IMR-90 (cell line): ENCODE measurements at regions not wholly inside any gene's neighbourhood (a gene's known extent, or its start where the extent isn't known, plus 50 kb on each side); places are given as distances from the start of the nearest gene placed in this dataset.

Source experiments
- ATAC-seq: fragments of 200-7000 bp; cut with Tn5 transposase; 2 replicates; pipeline ENCODE4 v1.9.1; 2020; ENCODE audit warnings: low read depth, mild to moderate bottlenecking, moderate library complexity
- BruUV-seq: library from RNA; stranded (reverse); fragments of 400-500 nt; replicated peaks from 2 replicates; lab custom pipeline; 2021; lab: Mats Ljungman, UMichigan
- CTCF ChIA-PET: fragments of 300-600 bp; formaldehyde crosslinking; extraction: SDS; loops from one replicate; lab custom pipeline; 2021; ENCODE audit warnings: antibody characterized with exemption; lab: Yijun Ruan, JAX
- POLR2A ChIA-PET: fragments of 300-600 bp; sonication (Branson Sonifier 250); formaldehyde crosslinking; loops from one replicate; lab custom pipeline; 2022; ENCODE audit warnings: antibody characterized with exemption; ENCODE audit not compliant: unreplicated experiment; lab: Charles Lee
- DNase-seq: peaks from one replicate; pipeline ENCODE4 v3.0.0; 2013
- H2AFZ ChIP-seq: replicated peaks from 2 replicates; pipeline ENCODE3; 2013; ENCODE audit warnings: low read length, mild to moderate bottlenecking; ENCODE audit not compliant: poor library complexity
- H2AK5ac ChIP-seq: 2 replicates; pipeline ENCODE4 v1.6.1; 2013; ENCODE audit warnings: low read depth, low read length, inconsistent platforms
- H2AK9ac ChIP-seq: replicated peaks from 2 replicates; pipeline ENCODE3; 2013; ENCODE audit warnings: mild to moderate bottlenecking, low read depth, low read length, moderate library complexity; ENCODE audit not compliant: poor library complexity
- H2BK120ac ChIP-seq: 2 replicates; pipeline ENCODE4 v1.6.1; 2013; ENCODE audit warnings: low read depth, low read length, inconsistent platforms
- H2BK15ac ChIP-seq: 3 replicates; pipeline ENCODE4 v1.6.1; 2013; ENCODE audit warnings: low read depth, low read length, inconsistent platforms
- H2BK20ac ChIP-seq: 2 replicates; pipeline ENCODE4 v1.6.1; 2013; ENCODE audit warnings: low read depth, mild to moderate bottlenecking, inconsistent platforms, low read length, moderate library complexity
- H2BK5ac ChIP-seq: 2 replicates; pipeline ENCODE4 v1.6.1; 2013; ENCODE audit warnings: mild to moderate bottlenecking, low read depth, low read length, inconsistent platforms; ENCODE audit not compliant: poor library complexity, severe bottlenecking
- H3K14ac ChIP-seq: replicated peaks from 2 replicates; pipeline ENCODE4 v1.6.1; 2013; ENCODE audit warnings: low read depth, low read length, inconsistent platforms
- H3K18ac ChIP-seq: 2 replicates; pipeline ENCODE4 v1.6.1; 2013; ENCODE audit warnings: low read depth, low read length, control low read depth
- H3K23ac ChIP-seq: 2 replicates; pipeline ENCODE4 v1.6.1; 2013; ENCODE audit warnings: low read depth, low read length, inconsistent platforms
- H3K27ac ChIP-seq: 2 replicates; pipeline ENCODE4 v1.5.1; 2013; ENCODE audit warnings: mild to moderate bottlenecking, control low read depth, low read length; ENCODE audit not compliant: insufficient read depth
- H3K27me3 ChIP-seq: 2 replicates; pipeline ENCODE4 v1.6.1; 2013; ENCODE audit warnings: low read length; ENCODE audit not compliant: control insufficient read depth, insufficient read depth
- H3K36me3 ChIP-seq: 2 replicates; pipeline ENCODE4 v1.6.1; 2013; ENCODE audit warnings: low read length, mixed read lengths; ENCODE audit not compliant: control insufficient read depth, insufficient read depth
- H3K4ac ChIP-seq: 2 replicates; pipeline ENCODE4 v1.6.1; 2013; ENCODE audit warnings: low read depth, low read length, inconsistent platforms
- H3K4me1 ChIP-seq: 2 replicates; pipeline ENCODE4 v1.6.1; 2013; ENCODE audit warnings: low read length, mixed read lengths; ENCODE audit not compliant: control insufficient read depth, insufficient read depth
- H3K4me2 ChIP-seq: 2 replicates; pipeline ENCODE4 v1.6.1; 2013; ENCODE audit warnings: low read depth, mild to moderate bottlenecking, control low read depth, low read length, moderate library complexity
- H3K4me3 ChIP-seq: 2 replicates; pipeline ENCODE4 v1.5.1; 2013; ENCODE audit warnings: low read depth, mild to moderate bottlenecking, control low read depth, low read length, moderate library complexity; ENCODE audit not compliant: insufficient read depth
- H3K56ac ChIP-seq: 2 replicates; pipeline ENCODE4 v1.6.1; 2013; ENCODE audit warnings: low read length, inconsistent platforms; ENCODE audit not compliant: insufficient read depth; ENCODE audit errors: extremely low read depth
- H3K79me1 ChIP-seq, 2 experiments: 2 replicates each; pipeline ENCODE4 v1.6.1; 2013; ENCODE audit warnings: low read length in 2 of 2, inconsistent platforms in 1 of 2, low read depth in 1 of 2
- H3K9ac ChIP-seq: 2 replicates; pipeline ENCODE4 v1.6.1; 2013; ENCODE audit warnings: low read depth, low read length, control low read depth
- H3K9me1 ChIP-seq: 2 replicates; pipeline ENCODE4 v1.6.1; 2013; ENCODE audit warnings: low read length, inconsistent platforms; ENCODE audit not compliant: insufficient read depth
- H3K9me3 ChIP-seq: 2 replicates; pipeline ENCODE4 v1.6.1; 2013; ENCODE audit warnings: low read length; ENCODE audit not compliant: control insufficient read depth, insufficient read depth
- H4K20me1 ChIP-seq: 2 replicates; pipeline ENCODE4 v1.6.1; 2013; ENCODE audit warnings: low read length, inconsistent platforms; ENCODE audit not compliant: insufficient read depth
- H4K5ac ChIP-seq: 2 replicates; pipeline ENCODE4 v1.6.1; 2013; ENCODE audit warnings: mild to moderate bottlenecking, low read depth, low read length, control low read depth
- H4K8ac ChIP-seq, 2 experiments: 2 replicates each; pipeline ENCODE4 v1.6.1; 2013; ENCODE audit warnings: low read depth in 2 of 2, low read length in 2 of 2, control low read depth in 1 of 2, inconsistent platforms in 1 of 2
- H4K91ac ChIP-seq: 2 replicates; pipeline ENCODE4 v1.6.1; 2013; ENCODE audit warnings: low read depth, low read length, inconsistent platforms; ENCODE audit not compliant: insufficient read depth
- BHLHE40 ChIP-seq: fragments of 150-350 bp; IDR thresholded peaks from 2 replicates; pipeline ENCODE4 v1.6.1; 2016; ENCODE audit warnings: mild to moderate bottlenecking, low read depth, low read length
- CEBPB ChIP-seq: IDR thresholded peaks from 2 replicates; pipeline ENCODE4 v1.6.1; 2012; ENCODE audit warnings: low read depth, low read length, improper control_type of control experiment
- CHD1 ChIP-seq: IDR thresholded peaks from 2 replicates; pipeline ENCODE4 v1.6.1; 2012; ENCODE audit warnings: low read depth, low read length, improper control_type of control experiment
- CTCF ChIP-seq: conservative IDR thresholded peaks from 2 replicates; pipeline ENCODE4 v1.5.1; 2012; ENCODE audit warnings: mild to moderate bottlenecking, low read depth, low read length, improper control_type of control experiment
- ELK1 ChIP-seq: fragments of 150-350 bp; IDR thresholded peaks from 2 replicates; pipeline ENCODE4 v1.6.1; 2016; ENCODE audit warnings: low read depth, mild to moderate bottlenecking, low read length, moderate library complexity, borderline replicate concordance
- FOS ChIP-seq: fragments of 150-350 bp; IDR thresholded peaks from 2 replicates; pipeline ENCODE4 v1.6.1; 2016; ENCODE audit warnings: low read depth, low read length
- MAFK ChIP-seq: IDR thresholded peaks from 2 replicates; pipeline ENCODE4 v1.6.1; 2012; ENCODE audit warnings: low read depth, low read length, improper control_type of control experiment
- MAZ ChIP-seq: IDR thresholded peaks from 2 replicates; pipeline ENCODE4 v1.6.1; 2012; ENCODE audit warnings: low read depth, mild to moderate bottlenecking, low read length, improper control_type of control experiment, moderate library complexity, borderline replicate concordance
- MXI1 ChIP-seq: IDR thresholded peaks from 2 replicates; pipeline ENCODE4 v1.6.1; 2012; ENCODE audit warnings: low read depth, mild to moderate bottlenecking, low read length, moderate library complexity, borderline replicate concordance
- NFE2L2 ChIP-seq: fragments of 150-350 bp; IDR thresholded peaks from 2 replicates; pipeline ENCODE4 v1.6.1; 2016; ENCODE audit warnings: low read depth, mild to moderate bottlenecking, low read length
- POLR2A ChIP-seq: IDR thresholded peaks from 2 replicates; pipeline ENCODE4 v1.6.1; 2012; ENCODE audit warnings: mild to moderate bottlenecking, low read depth, low read length
- RAD21 ChIP-seq: IDR thresholded peaks from 2 replicates; pipeline ENCODE4 v1.6.1; 2012; ENCODE audit warnings: low read length, improper control_type of control experiment
- RCOR1 ChIP-seq: IDR thresholded peaks from 2 replicates; pipeline ENCODE4 v1.6.1; 2012; ENCODE audit warnings: mild to moderate bottlenecking, low read length, improper control_type of control experiment; ENCODE audit not compliant: insufficient replicate concordance
- RFX5 ChIP-seq: IDR thresholded peaks from 2 replicates; pipeline ENCODE4 v1.8.0; 2012; ENCODE audit warnings: low read depth, mild to moderate bottlenecking, low read length, moderate library complexity
- SMC3 ChIP-seq: fragments of 150-350 bp; IDR thresholded peaks from 2 replicates; pipeline ENCODE4 v1.6.1; 2016; ENCODE audit warnings: low read depth, mild to moderate bottlenecking, antibody characterized with exemption, low read length, moderate library complexity
- USF2 ChIP-seq: fragments of 150-350 bp; IDR thresholded peaks from 2 replicates; pipeline ENCODE4 v1.6.1; 2017; ENCODE audit warnings: mild to moderate bottlenecking, antibody characterized with exemption, low read length, low read depth
- dilution Hi-C: fragments of 300-500 bp; cut with HindIII; formaldehyde crosslinking; loops from one replicate; pipeline ENCODE4 v1.14.3; 2018; ENCODE audit warnings: low sequenced_read_pairs; ENCODE audit not compliant: unreplicated experiment
- in situ Hi-C: fragments of 300-500 bp; cut with MboI; formaldehyde crosslinking; loops from 3 replicates; pipeline ENCODE4 v1.14.3; 2019; ENCODE audit warnings: low sequenced_read_pairs, inconsistent platforms, mixed read lengths
- intact Hi-C: fragments of 100-400 bp; cut with micrococcal nuclease; formaldehyde crosslinking; loops from 2 replicates; pipeline ENCODE4 v1.10.0; 2022

GRCh38 chr2:144086965-144087364 is 433.0 kb downstream of the ZEB2 start:
- H4K5ac ChIP-seq, result no peak overlapping the region
- no peak overlapping the region for H3K27ac ChIP-seq
- no peak overlapping the region for H3K9ac ChIP-seq
- no peak overlapping the region for H3K4me2 ChIP-seq
- H2BK20ac ChIP-seq, result peak overlapping the region; percentile 95; the same call in 1 of the 2 replicates
- no peaks in the 10 kb centered on the region for H3K9me3 ChIP-seq
- peak overlapping the region; percentile 14; the same call in 1 of the 2 replicates for H3K4ac ChIP-seq
- no peak overlapping the region for H2AK9ac ChIP-seq
- H4K20me1 ChIP-seq, result no peaks in the 10 kb centered on the region
- peaks cover 12% of the 10 kb centered on the region; the same call in 1 of the 2 replicates for H3K4me1 ChIP-seq
- H3K79me1 ChIP-seq, result peaks cover 4 to 5% of the 10 kb centered on the region in 2 experiments; a peak in 2 of 4 replicates
- H3K9me1 ChIP-seq, result peaks cover 6% of the 10 kb centered on the region
- H2AK5ac ChIP-seq, result no peak overlapping the region
- H3K23ac ChIP-seq, result no peak overlapping the region
- H3K27me3 ChIP-seq, result no peaks in the 10 kb centered on the region
- no peak overlapping the region for H2AFZ ChIP-seq
- POLR2A ChIA-PET, result no interaction called here
- intact Hi-C loops (no loop called here), in situ Hi-C loops (no loop called here), dilution Hi-C loops (no loop called here)
- peak overlapping the region; percentile 90 for H2BK120ac ChIP-seq
- no TSS peak for BruUV-seq
- CTCF ChIA-PET, result interaction anchor here (1.3 kb wide), 1 partner anchor 13 kb away, joined by 3 read pairs; no protein-coding TSS in a partner anchor
- no peak overlapping the region; the same call in 1 of the 2 replicates for H3K14ac ChIP-seq
- H3K4me3 ChIP-seq, result no peak overlapping the region
- H4K8ac ChIP-seq, result peak overlapping the region in 1 of 2 experiments; percentile 79; a peak in 1 of 4 replicates
- H4K91ac ChIP-seq, result no peak overlapping the region
- H3K36me3 ChIP-seq, result no peaks in the 10 kb centered on the region
- ATAC-seq (no peak), DNase-seq (peak; percentile 62)
- H2BK15ac ChIP-seq, result peak overlapping the region; percentile 70; the same call in 2 of the 3 replicates
- no peak overlapping the region for H3K56ac ChIP-seq
- peak overlapping the region; percentile 79 for H2BK5ac ChIP-seq
- TF ChIP-seq NFE2L2, result no peak
- TF ChIP-seq CHD1, result no peak
- no peak for TF ChIP-seq MXI1
- no peak for TF ChIP-seq RFX5
- TF ChIP-seq USF2, result no peak
- TF ChIP-seq BHLHE40, result no peak
- TF ChIP-seq POLR2A, result no peak
- TF ChIP-seq ELK1, result no peak
- no peak for TF ChIP-seq SMC3
- no peak for TF ChIP-seq RAD21
- TF ChIP-seq CEBPB, result peak; percentile 51; the same call in 1 of the 2 replicates
- no peak for TF ChIP-seq CTCF
- TF ChIP-seq MAFK, result 0 out of 2 replicates have a peak, but pooled peaks have one; percentile 8
- no peak for TF ChIP-seq RCOR1
- TF ChIP-seq MAZ, result no peak
- peak; percentile 16; the same call in 1 of the 2 replicates for TF ChIP-seq FOS
- H3K18ac ChIP-seq, result peak overlapping the region; percentile 70; the same call in 1 of the 2 replicates
